Activated naive CD4-positive, alpha-beta T cell treated with anti-CD3 and anti-CD28 coated beads, Interleukin-2, amount 10 ng/mL, durations not matched to agents 7 days and 5 days (primary cell): ENCODE measurements at regions not wholly inside any gene's neighbourhood (a gene's known extent, or its start where the extent isn't known, plus 50 kb on each side); places are given as distances from the start of the nearest gene placed in this dataset.

ENCODE experiments used
- CTCF ChIA-PET: fragments of 350-600 bp; sonication (Branson Sonifier 250); formaldehyde crosslinking; loops from one replicate; lab custom pipeline; 2021; ENCODE audit warnings: antibody characterized with exemption; lab: Charles Lee
- DNase-seq: peaks from one replicate; pipeline ENCODE4 v3.0.0-alpha.2; 2020
- H3K27ac Mint-ChIP-seq: one replicate; pipeline ENCODE4 v1.8.0; 2021; ENCODE audit warnings: mild to moderate bottlenecking, moderate library complexity, mixed read lengths
- H3K27me3 Mint-ChIP-seq: one replicate; pipeline ENCODE4 v1.8.0; 2021; ENCODE audit warnings: mild to moderate bottlenecking, mixed read lengths
- H3K36me3 Mint-ChIP-seq: one replicate; pipeline ENCODE4 v1.8.0; 2021; ENCODE audit warnings: mixed read lengths
- H3K4me1 Mint-ChIP-seq: one replicate; pipeline ENCODE4 v1.8.0; 2021; ENCODE audit warnings: mixed read lengths
- H3K4me3 Mint-ChIP-seq: one replicate; pipeline ENCODE4 v1.8.0; 2021; ENCODE audit warnings: mild to moderate bottlenecking, moderate library complexity, mixed read lengths
- H3K9me3 Mint-ChIP-seq: one replicate; pipeline ENCODE4 v1.8.0; 2021; ENCODE audit warnings: mixed read lengths

DNA sequence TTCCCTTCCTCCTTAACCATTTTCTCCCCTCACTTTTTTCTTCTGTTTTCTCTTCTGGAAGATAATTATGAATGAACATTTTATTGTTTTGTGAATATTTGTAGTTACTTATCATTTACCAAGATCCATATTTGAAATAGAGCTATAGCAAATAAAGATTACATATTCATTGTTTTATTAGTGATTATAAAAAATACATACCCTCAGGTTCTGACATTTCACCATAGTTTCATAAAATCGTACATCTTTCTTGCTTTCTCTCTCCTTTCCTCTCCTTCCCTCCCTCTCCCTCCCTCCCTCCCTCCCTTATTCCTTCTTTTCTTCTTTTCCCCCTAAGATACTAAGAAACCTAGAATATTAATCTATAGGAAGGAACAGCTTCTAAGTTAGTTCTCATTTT, 410.9 kb upstream of the GOLIM4 start:
- no peaks in the 10 kb centered on the region for H3K9me3 Mint-ChIP-seq
- DNase-seq: no peak
- CTCF ChIA-PET: interaction anchor here (0.7 kb wide), 1 partner anchor 22 kb away, joined by 3 read pairs; no protein-coding TSS in a partner anchor
- H3K27me3 Mint-ChIP-seq: no peaks in the 10 kb centered on the region
- H3K27ac Mint-ChIP-seq: no peak overlapping the region
- H3K36me3 Mint-ChIP-seq: no peaks in the 10 kb centered on the region
- no peaks in the 10 kb centered on the region for H3K4me1 Mint-ChIP-seq
- no peak overlapping the region for H3K4me3 Mint-ChIP-seq

GRCh38 chr3:168501570-168501969, 405.8 kb upstream of the GOLIM4 start:
- H3K4me1 Mint-ChIP-seq: no peaks in the 10 kb centered on the region
- no peaks in the 10 kb centered on the region for H3K27me3 Mint-ChIP-seq
- H3K4me3 Mint-ChIP-seq: no peak overlapping the region
- DNase-seq: no peak
- H3K27ac Mint-ChIP-seq: no peak overlapping the region
- H3K36me3 Mint-ChIP-seq: no peaks in the 10 kb centered on the region
- CTCF ChIA-PET: no interaction called here
- no peaks in the 10 kb centered on the region for H3K9me3 Mint-ChIP-seq

DNA sequence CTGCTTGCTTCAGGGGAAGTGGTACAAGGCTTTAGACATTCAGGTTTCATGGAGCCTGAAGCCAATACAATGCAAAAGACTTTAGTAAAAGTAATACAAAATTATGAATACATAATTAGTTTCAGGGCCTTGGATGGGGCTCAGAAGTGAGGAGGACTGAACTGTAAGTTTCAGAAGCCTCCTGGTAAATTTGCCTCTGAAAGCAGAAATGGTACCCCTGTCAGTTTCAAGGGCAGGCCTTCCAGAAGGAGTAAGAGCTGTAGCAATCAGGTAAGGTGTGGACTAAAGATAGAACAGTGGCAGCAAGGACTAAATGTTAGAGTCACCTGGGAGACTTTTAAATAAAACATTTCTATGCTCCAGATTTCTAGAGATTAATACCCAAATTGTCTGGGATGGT, 402.5 kb upstream of the GOLIM4 start:
- Mint-ChIP-seq H3K36me3 (no peaks in the 10 kb centered on the region), H3K27me3 (no peaks in the 10 kb centered on the region), H3K4me1 (no peaks in the 10 kb centered on the region), H3K4me3 (no peak overlapping the region), H3K9me3 (no peaks in the 10 kb centered on the region), H3K27ac (no peak overlapping the region)
- DNase-seq: no peak
- CTCF ChIA-PET: no interaction called here

- Mint-ChIP-seq H3K27me3 (no peaks in the 10 kb centered on the region), H3K27ac (no peak overlapping the region), H3K4me1 (no peaks in the 10 kb centered on the region), H3K4me3 (no peak overlapping the region), H3K36me3 (no peaks in the 10 kb centered on the region), H3K9me3 (no peaks in the 10 kb centered on the region)
- CTCF ChIA-PET: no interaction called here
- DNase-seq: no peak
Observed at GRCh38 chr3:168497741-168498140, 402.0 kb upstream of the GOLIM4 start.

- no peaks in the 10 kb centered on the region for H3K4me1 Mint-ChIP-seq
- no peaks in the 10 kb centered on the region for H3K9me3 Mint-ChIP-seq
- CTCF ChIA-PET: no interaction called here
- H3K4me3 Mint-ChIP-seq: no peak overlapping the region
- H3K27me3 Mint-ChIP-seq: no peaks in the 10 kb centered on the region
- no peak overlapping the region for H3K27ac Mint-ChIP-seq
- DNase-seq: no peak
- no peaks in the 10 kb centered on the region for H3K36me3 Mint-ChIP-seq
Observed at GRCh38 chr3:168497183-168497582, 401.5 kb upstream of the GOLIM4 start.

- H3K36me3 Mint-ChIP-seq: no peaks in the 10 kb centered on the region
- H3K27me3 Mint-ChIP-seq: no peaks in the 10 kb centered on the region
- H3K9me3 Mint-ChIP-seq: no peaks in the 10 kb centered on the region
- DNase-seq: no peak
- CTCF ChIA-PET: no interaction called here
- H3K4me1 Mint-ChIP-seq: no peaks in the 10 kb centered on the region
- no peak overlapping the region for H3K4me3 Mint-ChIP-seq
- H3K27ac Mint-ChIP-seq: no peak overlapping the region
Observed at GRCh38 chr3:168495932-168496331, 400.2 kb upstream of the GOLIM4 start.

GRCh38 chr3:168495270-168495669, 399.5 kb upstream of the GOLIM4 start:
- no peak for DNase-seq
- H3K36me3 Mint-ChIP-seq: no peaks in the 10 kb centered on the region
- H3K27ac Mint-ChIP-seq: no peak overlapping the region
- no peaks in the 10 kb centered on the region for H3K9me3 Mint-ChIP-seq
- no peak overlapping the region for H3K4me3 Mint-ChIP-seq
- no peaks in the 10 kb centered on the region for H3K4me1 Mint-ChIP-seq
- CTCF ChIA-PET: no interaction called here
- H3K27me3 Mint-ChIP-seq: no peaks in the 10 kb centered on the region

GRCh38 chr3:168493412-168494205, 397.9 kb upstream of the GOLIM4 start:
- DNase-seq: no peak
- no peaks in the 10 kb centered on the region for H3K9me3 Mint-ChIP-seq
- H3K4me3 Mint-ChIP-seq: no peak overlapping the region
- H3K27ac Mint-ChIP-seq: no peak overlapping the region
- H3K36me3 Mint-ChIP-seq: no peaks in the 10 kb centered on the region
- H3K27me3 Mint-ChIP-seq: no peaks in the 10 kb centered on the region
- CTCF ChIA-PET: no interaction called here
- no peaks in the 10 kb centered on the region for H3K4me1 Mint-ChIP-seq

GRCh38 chr3:168490981-168491380, 395.3 kb upstream of the GOLIM4 start:
- no peak for DNase-seq
- Mint-ChIP-seq H3K4me3 (no peak overlapping the region), H3K27ac (no peak overlapping the region), H3K27me3 (no peaks in the 10 kb centered on the region), H3K36me3 (no peaks in the 10 kb centered on the region), H3K9me3 (no peaks in the 10 kb centered on the region), H3K4me1 (no peaks in the 10 kb centered on the region)
- CTCF ChIA-PET: no interaction called here

GRCh38 chr3:168489301-168489700, 393.6 kb upstream of the GOLIM4 start:
- no peaks in the 10 kb centered on the region for H3K27me3 Mint-ChIP-seq
- CTCF ChIA-PET: no interaction called here
- no peaks in the 10 kb centered on the region for H3K36me3 Mint-ChIP-seq

GRCh38 chr3:168485936-168486335, 390.2 kb upstream of the GOLIM4 start:
- Mint-ChIP-seq H3K4me1 (no peaks in the 10 kb centered on the region), H3K36me3 (no peaks in the 10 kb centered on the region), H3K27ac (no peak overlapping the region), H3K9me3 (no peaks in the 10 kb centered on the region), H3K27me3 (no peaks in the 10 kb centered on the region), H3K4me3 (no peak overlapping the region)
- CTCF ChIA-PET: no interaction called here
- no peak for DNase-seq

More at GRCh38 chr3:168489301-168489700, 393.6 kb upstream of the GOLIM4 start:
- Mint-ChIP-seq H3K4me1 (no peaks in the 10 kb centered on the region), H3K27ac (no peak overlapping the region), H3K9me3 (no peaks in the 10 kb centered on the region), H3K4me3 (no peak overlapping the region)
- DNase-seq: no peak

GRCh38 chr3:168476360-168476980, 380.7 kb upstream of the GOLIM4 start:
- Mint-ChIP-seq H3K36me3 (no peaks in the 10 kb centered on the region), H3K9me3 (no peaks in the 10 kb centered on the region), H3K27me3 (no peaks in the 10 kb centered on the region), H3K4me3 (no peak overlapping the region), H3K27ac (no peak overlapping the region), H3K4me1 (no peaks in the 10 kb centered on the region)
- CTCF ChIA-PET: no interaction called here
- no peak for DNase-seq

DNA sequence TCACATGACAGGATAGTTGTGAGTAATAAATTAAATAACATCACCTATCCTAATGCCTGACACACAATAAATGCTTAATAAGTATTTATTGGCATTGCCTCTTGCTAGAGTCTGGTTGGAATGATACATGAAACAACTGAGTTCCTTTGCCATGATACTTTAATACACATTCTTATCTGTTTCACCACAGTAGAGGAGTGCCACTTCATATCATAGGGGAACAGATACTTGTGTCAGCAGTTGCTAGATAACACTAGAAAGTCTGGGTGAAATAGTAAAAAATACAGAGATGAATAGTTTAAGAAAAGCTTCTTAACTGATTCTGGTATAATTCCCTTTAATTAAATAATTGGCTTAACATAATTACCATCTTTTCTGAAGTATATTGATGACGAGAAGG, 380.0 kb upstream of the GOLIM4 start:
- CTCF ChIA-PET: no interaction called here
- no peak overlapping the region for H3K4me3 Mint-ChIP-seq
- no peaks in the 10 kb centered on the region for H3K9me3 Mint-ChIP-seq
- no peaks in the 10 kb centered on the region for H3K36me3 Mint-ChIP-seq
- H3K27me3 Mint-ChIP-seq: no peaks in the 10 kb centered on the region
- H3K4me1 Mint-ChIP-seq: no peaks in the 10 kb centered on the region
- H3K27ac Mint-ChIP-seq: no peak overlapping the region
- no peak for DNase-seq

- CTCF ChIA-PET: no interaction called here
- no peaks in the 10 kb centered on the region for H3K9me3 Mint-ChIP-seq
- H3K36me3 Mint-ChIP-seq: no peaks in the 10 kb centered on the region
- DNase-seq: no peak
- no peak overlapping the region for H3K4me3 Mint-ChIP-seq
- no peaks in the 10 kb centered on the region for H3K27me3 Mint-ChIP-seq
- H3K27ac Mint-ChIP-seq: no peak overlapping the region
- no peaks in the 10 kb centered on the region for H3K4me1 Mint-ChIP-seq
Observed at GRCh38 chr3:168473334-168473890, 377.7 kb upstream of the GOLIM4 start.

- Mint-ChIP-seq H3K36me3 (no peaks in the 10 kb centered on the region), H3K4me3 (no peak overlapping the region), H3K27me3 (no peaks in the 10 kb centered on the region), H3K27ac (no peak overlapping the region), H3K9me3 (no peaks in the 10 kb centered on the region), H3K4me1 (no peaks in the 10 kb centered on the region)
- CTCF ChIA-PET: no interaction called here
- DNase-seq: no peak
Observed at GRCh38 chr3:168472783-168473182, 377.1 kb upstream of the GOLIM4 start.
